SKM-1 (cell line): ENCODE measurements at regions not wholly inside any gene's neighbourhood (a gene's known extent, or its start where the extent isn't known, plus 50 kb on each side); places are given as distances from the start of the nearest gene placed in this dataset.

Source experiments
- DNase-seq: peaks from one replicate; lab custom pipeline; 2025; ENCODE audit not compliant: unreplicated experiment; lab: John Stamatoyannopoulos, UW

- DNase-seq, result no peak
Measured at GRCh38 chr6:120137492-120137891, 787.9 kb upstream of the MAN1A1 start.

GRCh38 chr6:120129228-120129627, 779.7 kb upstream of the MAN1A1 start:
- no peak for DNase-seq

GRCh38 chr6:120122401-120122800, 772.8 kb upstream of the MAN1A1 start:
- no peak for DNase-seq

- DNase-seq, result no peak
Measured at GRCh38 chr6:120116343-120116742, 766.8 kb upstream of the MAN1A1 start.

GRCh38 chr6:120112980-120113379, 763.4 kb upstream of the MAN1A1 start:
- no peak for DNase-seq

- DNase-seq, result no peak
Measured at GRCh38 chr6:120111001-120111400, 761.4 kb upstream of the MAN1A1 start.

- no peak for DNase-seq
Measured at GRCh38 chr6:120108061-120108795, 758.7 kb upstream of the MAN1A1 start.

- DNase-seq, result no peak
Measured at GRCh38 chr6:120103618-120104017, 754.1 kb upstream of the MAN1A1 start.

- no peak for DNase-seq
Measured at GRCh38 chr6:120096696-120097260, 747.2 kb upstream of the MAN1A1 start.

GRCh38 chr6:120083186-120083585, 733.6 kb upstream of the MAN1A1 start:
- peak; percentile 53 for DNase-seq

- DNase-seq, result no peak
Measured at GRCh38 chr6:120077489-120077888, 727.9 kb upstream of the MAN1A1 start.

- no peak for DNase-seq
Measured at GRCh38 chr6:120058410-120058809, 708.8 kb upstream of the MAN1A1 start.

- DNase-seq, result no peak
Measured at GRCh38 chr6:120056085-120056484, 706.5 kb upstream of the MAN1A1 start.

- DNase-seq, result no peak
Measured at GRCh38 chr6:120055071-120055470, 705.5 kb upstream of the MAN1A1 start.

- no peak for DNase-seq
Measured at GRCh38 chr6:120039664-120040063, 690.1 kb upstream of the MAN1A1 start.

GRCh38 chr6:120031837-120032236, 682.3 kb upstream of the MAN1A1 start:
- DNase-seq, result no peak

- DNase-seq, result no peak
Measured at GRCh38 chr6:120026791-120027190, 677.2 kb upstream of the MAN1A1 start.

GRCh38 chr6:120010075-120010474, 660.5 kb upstream of the MAN1A1 start:
- no peak for DNase-seq

GRCh38 chr6:120005292-120005976, 655.9 kb upstream of the MAN1A1 start:
- DNase-seq, result no peak

- no peak for DNase-seq
Measured at GRCh38 chr6:119986934-119987549, 637.5 kb upstream of the MAN1A1 start.

GRCh38 chr6:119985952-119986736, 636.6 kb upstream of the MAN1A1 start:
- no peak for DNase-seq
